ENCODE measurements at regions not wholly inside any gene's neighbourhood (a gene's known extent, or its start where the extent isn't known, plus 50 kb on each side); places are given as distances from the start of the nearest gene placed in this dataset.

GRCh38 chr18:29838556-29838955 is 1204.0 kb downstream of the DSC3 start:
- Histone ChIP-seq H3K27ac (ENCODE audit: low read depth in 2 of 2, low read length in 2 of 2) (no peak overlapping the region), H3K9ac (ENCODE audit: low read depth in 1 of 2, low read length in 2 of 2) (no peak overlapping the region), H3K9me3 (ENCODE audit: control insufficient read depth in 2 of 2, low read length in 2 of 2) (no peaks in the 10 kb centered on the region), H3K4me1 (ENCODE audit: control insufficient read depth in 2 of 2, insufficient read depth in 2 of 2, low read length in 2 of 2) (no peaks in the 10 kb centered on the region), H3K27me3 (ENCODE audit: control insufficient read depth in 2 of 2, insufficient read depth in 2 of 2, low read length in 2 of 2) (no peaks in the 10 kb centered on the region), H3K36me3 (ENCODE audit: control insufficient read depth in 2 of 2, insufficient read depth in 2 of 2, low read length in 2 of 2) (no peaks in the 10 kb centered on the region), H3K4me3 (ENCODE audit: low read length in 2 of 2) (no peak overlapping the region)

GRCh38 chr18:29823671-29824070 is 1218.9 kb downstream of the DSC3 start:
- no peak overlapping the region for H3K27ac ChIP-seq (ENCODE audit: low read depth in 2 of 2, low read length in 2 of 2)

GRCh38 chr18:29821544-29821943 is 1221.0 kb downstream of the DSC3 start:
- H3K27ac ChIP-seq (ENCODE audit: low read depth in 2 of 2, low read length in 2 of 2), result no peak overlapping the region
- peaks cover 2 to 3% of the 10 kb centered on the region in 2 donors for H3K9me3 ChIP-seq (ENCODE audit: control insufficient read depth in 2 of 2, low read length in 2 of 2)
- no peaks in the 10 kb centered on the region for H3K4me1 ChIP-seq (ENCODE audit: control insufficient read depth in 2 of 2, insufficient read depth in 2 of 2, low read length in 2 of 2)
- no peak overlapping the region for H3K9ac ChIP-seq (ENCODE audit: low read depth in 1 of 2, low read length in 2 of 2)
- no peak overlapping the region for H3K4me3 ChIP-seq (ENCODE audit: low read length in 2 of 2)
- no peaks in the 10 kb centered on the region for H3K27me3 ChIP-seq (ENCODE audit: control insufficient read depth in 2 of 2, insufficient read depth in 2 of 2, low read length in 2 of 2)
- no peaks in the 10 kb centered on the region for H3K36me3 ChIP-seq (ENCODE audit: control insufficient read depth in 2 of 2, insufficient read depth in 2 of 2, low read length in 2 of 2)

More at GRCh38 chr18:29823671-29824070, 1218.9 kb downstream of the DSC3 start:
- Histone ChIP-seq H3K27me3 (ENCODE audit: control insufficient read depth in 2 of 2, insufficient read depth in 2 of 2, low read length in 2 of 2) (no peaks in the 10 kb centered on the region), H3K4me3 (ENCODE audit: low read length in 2 of 2) (no peak overlapping the region), H3K4me1 (ENCODE audit: control insufficient read depth in 2 of 2, insufficient read depth in 2 of 2, low read length in 2 of 2) (no peaks in the 10 kb centered on the region), H3K9me3 (ENCODE audit: control insufficient read depth in 2 of 2, low read length in 2 of 2) (peaks cover 2 to 3% of the 10 kb centered on the region in 2 donors), H3K36me3 (ENCODE audit: control insufficient read depth in 2 of 2, insufficient read depth in 2 of 2, low read length in 2 of 2) (no peaks in the 10 kb centered on the region), H3K9ac (ENCODE audit: low read depth in 1 of 2, low read length in 2 of 2) (no peak overlapping the region)

GRCh38 chr18:29811519-29811918 is 1231.0 kb downstream of the DSC3 start:
- Histone ChIP-seq H3K4me3 (ENCODE audit: low read length in 2 of 2) (no peak overlapping the region), H3K9ac (ENCODE audit: low read depth in 1 of 2, low read length in 2 of 2) (no peak overlapping the region), H3K9me3 (ENCODE audit: control insufficient read depth in 2 of 2, low read length in 2 of 2) (peaks cover 0 to 2% of the 10 kb centered on the region in 2 donors), H3K36me3 (ENCODE audit: control insufficient read depth in 2 of 2, insufficient read depth in 2 of 2, low read length in 2 of 2) (no peaks in the 10 kb centered on the region), H3K4me1 (ENCODE audit: control insufficient read depth in 2 of 2, insufficient read depth in 2 of 2, low read length in 2 of 2) (no peaks in the 10 kb centered on the region), H3K27ac (ENCODE audit: low read depth in 2 of 2, low read length in 2 of 2) (no peak overlapping the region), H3K27me3 (ENCODE audit: control insufficient read depth in 2 of 2, insufficient read depth in 2 of 2, low read length in 2 of 2) (no peaks in the 10 kb centered on the region)

GRCh38 chr18:29780816-29781215 is 1261.7 kb downstream of the DSC3 start:
- Histone ChIP-seq H3K9ac (ENCODE audit: low read depth in 1 of 2, low read length in 2 of 2) (no peak overlapping the region), H3K27ac (ENCODE audit: low read depth in 2 of 2, low read length in 2 of 2) (no peak overlapping the region), H3K4me3 (ENCODE audit: low read length in 2 of 2) (no peak overlapping the region), H3K36me3 (ENCODE audit: control insufficient read depth in 2 of 2, insufficient read depth in 2 of 2, low read length in 2 of 2) (no peaks in the 10 kb centered on the region), H3K9me3 (ENCODE audit: control insufficient read depth in 2 of 2, low read length in 2 of 2) (no peaks in the 10 kb centered on the region), H3K4me1 (ENCODE audit: control insufficient read depth in 2 of 2, insufficient read depth in 2 of 2, low read length in 2 of 2) (no peaks in the 10 kb centered on the region), H3K27me3 (ENCODE audit: control insufficient read depth in 2 of 2, insufficient read depth in 2 of 2, low read length in 2 of 2) (no peaks in the 10 kb centered on the region)

GRCh38 chr18:29779096-29779495 is 1263.4 kb downstream of the DSC3 start:
- Histone ChIP-seq H3K27ac (ENCODE audit: low read depth in 2 of 2, low read length in 2 of 2) (no peak overlapping the region), H3K4me3 (ENCODE audit: low read length in 2 of 2) (no peak overlapping the region), H3K9me3 (ENCODE audit: control insufficient read depth in 2 of 2, low read length in 2 of 2) (no peaks in the 10 kb centered on the region), H3K9ac (ENCODE audit: low read depth in 1 of 2, low read length in 2 of 2) (no peak overlapping the region), H3K36me3 (ENCODE audit: control insufficient read depth in 2 of 2, insufficient read depth in 2 of 2, low read length in 2 of 2) (no peaks in the 10 kb centered on the region), H3K27me3 (ENCODE audit: control insufficient read depth in 2 of 2, insufficient read depth in 2 of 2, low read length in 2 of 2) (no peaks in the 10 kb centered on the region), H3K4me1 (ENCODE audit: control insufficient read depth in 2 of 2, insufficient read depth in 2 of 2, low read length in 2 of 2) (no peaks in the 10 kb centered on the region)

GRCh38 chr18:29753379-29753778 is 1289.2 kb downstream of the DSC3 start:
- Histone ChIP-seq H3K4me3 (ENCODE audit: low read length in 2 of 2) (no peak overlapping the region), H3K9ac (ENCODE audit: low read depth in 1 of 2, low read length in 2 of 2) (no peak overlapping the region), H3K9me3 (ENCODE audit: control insufficient read depth in 2 of 2, low read length in 2 of 2) (no peaks in the 10 kb centered on the region), H3K36me3 (ENCODE audit: control insufficient read depth in 2 of 2, insufficient read depth in 2 of 2, low read length in 2 of 2) (no peaks in the 10 kb centered on the region), H3K27ac (ENCODE audit: low read depth in 2 of 2, low read length in 2 of 2) (no peak overlapping the region), H3K4me1 (ENCODE audit: control insufficient read depth in 2 of 2, insufficient read depth in 2 of 2, low read length in 2 of 2) (no peaks in the 10 kb centered on the region), H3K27me3 (ENCODE audit: control insufficient read depth in 2 of 2, insufficient read depth in 2 of 2, low read length in 2 of 2) (no peaks in the 10 kb centered on the region)

- H3K9me3 ChIP-seq (ENCODE audit: control insufficient read depth in 2 of 2, low read length in 2 of 2), result no peaks in the 10 kb centered on the region
- no peak overlapping the region for H3K4me3 ChIP-seq (ENCODE audit: low read length in 2 of 2)
- H3K27me3 ChIP-seq (ENCODE audit: control insufficient read depth in 2 of 2, insufficient read depth in 2 of 2, low read length in 2 of 2), result no peaks in the 10 kb centered on the region
- no peak overlapping the region for H3K9ac ChIP-seq (ENCODE audit: low read depth in 1 of 2, low read length in 2 of 2)
- no peak overlapping the region for H3K27ac ChIP-seq (ENCODE audit: low read depth in 2 of 2, low read length in 2 of 2)
- no peaks in the 10 kb centered on the region for H3K4me1 ChIP-seq (ENCODE audit: control insufficient read depth in 2 of 2, insufficient read depth in 2 of 2, low read length in 2 of 2)
- no peaks in the 10 kb centered on the region for H3K36me3 ChIP-seq (ENCODE audit: control insufficient read depth in 2 of 2, insufficient read depth in 2 of 2, low read length in 2 of 2)
These were observed 1292.8 kb downstream of the DSC3 start for GRCh38 chr18:29749704-29750103.

GRCh38 chr18:29741461-29741860 is 1301.1 kb downstream of the DSC3 start:
- H3K36me3 ChIP-seq (ENCODE audit: control insufficient read depth in 2 of 2, insufficient read depth in 2 of 2, low read length in 2 of 2), result no peaks in the 10 kb centered on the region
- H3K4me1 ChIP-seq (ENCODE audit: control insufficient read depth in 2 of 2, insufficient read depth in 2 of 2, low read length in 2 of 2), result no peaks in the 10 kb centered on the region
- no peak overlapping the region for H3K4me3 ChIP-seq (ENCODE audit: low read length in 2 of 2)
- no peak overlapping the region for H3K27ac ChIP-seq (ENCODE audit: low read depth in 2 of 2, low read length in 2 of 2)
- no peak overlapping the region for H3K9ac ChIP-seq (ENCODE audit: low read depth in 1 of 2, low read length in 2 of 2)
- H3K9me3 ChIP-seq (ENCODE audit: control insufficient read depth in 2 of 2, low read length in 2 of 2), result no peaks in the 10 kb centered on the region
- no peaks in the 10 kb centered on the region for H3K27me3 ChIP-seq (ENCODE audit: control insufficient read depth in 2 of 2, insufficient read depth in 2 of 2, low read length in 2 of 2)

- no peaks in the 10 kb centered on the region for H3K4me1 ChIP-seq (ENCODE audit: control insufficient read depth in 2 of 2, insufficient read depth in 2 of 2, low read length in 2 of 2)
- no peaks in the 10 kb centered on the region for H3K9me3 ChIP-seq (ENCODE audit: control insufficient read depth in 2 of 2, low read length in 2 of 2)
- H3K9ac ChIP-seq (ENCODE audit: low read depth in 1 of 2, low read length in 2 of 2), result no peak overlapping the region
- H3K36me3 ChIP-seq (ENCODE audit: control insufficient read depth in 2 of 2, insufficient read depth in 2 of 2, low read length in 2 of 2), result no peaks in the 10 kb centered on the region
- H3K4me3 ChIP-seq (ENCODE audit: low read length in 2 of 2), result no peak overlapping the region
- no peak overlapping the region for H3K27ac ChIP-seq (ENCODE audit: low read depth in 2 of 2, low read length in 2 of 2)
- H3K27me3 ChIP-seq (ENCODE audit: control insufficient read depth in 2 of 2, insufficient read depth in 2 of 2, low read length in 2 of 2), result no peaks in the 10 kb centered on the region
These were observed 1304.9 kb downstream of the DSC3 start for GRCh38 chr18:29737620-29738019.

- Histone ChIP-seq H3K4me1 (ENCODE audit: control insufficient read depth in 2 of 2, insufficient read depth in 2 of 2, low read length in 2 of 2) (no peaks in the 10 kb centered on the region), H3K36me3 (ENCODE audit: control insufficient read depth in 2 of 2, insufficient read depth in 2 of 2, low read length in 2 of 2) (no peaks in the 10 kb centered on the region), H3K27me3 (ENCODE audit: control insufficient read depth in 2 of 2, insufficient read depth in 2 of 2, low read length in 2 of 2) (no peaks in the 10 kb centered on the region), H3K9ac (ENCODE audit: low read depth in 1 of 2, low read length in 2 of 2) (no peak overlapping the region), H3K9me3 (ENCODE audit: control insufficient read depth in 2 of 2, low read length in 2 of 2) (no peaks in the 10 kb centered on the region), H3K27ac (ENCODE audit: low read depth in 2 of 2, low read length in 2 of 2) (no peak overlapping the region), H3K4me3 (ENCODE audit: low read length in 2 of 2) (no peak overlapping the region)
These were observed 1305.4 kb downstream of the DSC3 start for GRCh38 chr18:29737190-29737589.

Data from mucosa of rectum (tissue), 2 donors.